Right renal cortex interstitium (tissue), 3 donors: ENCODE measurements at regions not wholly inside any gene's neighbourhood (a gene's known extent, or its start where the extent isn't known, plus 50 kb on each side); places are given as distances from the start of the nearest gene placed in this dataset.

Source experiments
- DNase-seq, 3 donors: peaks; one replicate each; pipeline ENCODE4 v3.0.0-alpha.2; 2013; ENCODE audit warnings: low read depth in 3 of 3, low spot score in 2 of 3

- no peak for DNase-seq
These were observed 58.3 kb upstream of the TNP1 start for GRCh38 chr2:216918088-216918680.

GRCh38 chr2:216916956-216917650 lies 57.2 kb upstream of the TNP1 start:
- DNase-seq, result no peak

GRCh38 chr2:216915557-216916150 lies 55.8 kb upstream of the TNP1 start:
- no peak for DNase-seq

GRCh38 chr2:216914491-216914890 lies 54.6 kb upstream of the TNP1 start:
- DNase-seq, result no peak

GRCh38 chr2:216911886-216912285 lies 52.0 kb upstream of the TNP1 start:
- DNase-seq, result no peak

- DNase-seq, result no peak
These were observed 51.1 kb upstream of the TNP1 start for GRCh38 chr2:216911008-216911407.

GRCh38 chr2:216909541-216910210 lies 49.8 kb upstream of the TNP1 start:
- DNase-seq, result no peak
